Activated CD8-positive, alpha-beta memory T cell treated with anti-CD3 and anti-CD28 coated beads, Interleukin-2, amount 50 U/mL, for 4 hours (primary cell): ENCODE measurements at regions not wholly inside any gene's neighbourhood (a gene's known extent, or its start where the extent isn't known, plus 50 kb on each side); places are given as distances from the start of the nearest gene placed in this dataset.

Experiments used
- DNase-seq: peaks from one replicate; pipeline ENCODE4 v3.0.0-alpha.2; 2020

DNA sequence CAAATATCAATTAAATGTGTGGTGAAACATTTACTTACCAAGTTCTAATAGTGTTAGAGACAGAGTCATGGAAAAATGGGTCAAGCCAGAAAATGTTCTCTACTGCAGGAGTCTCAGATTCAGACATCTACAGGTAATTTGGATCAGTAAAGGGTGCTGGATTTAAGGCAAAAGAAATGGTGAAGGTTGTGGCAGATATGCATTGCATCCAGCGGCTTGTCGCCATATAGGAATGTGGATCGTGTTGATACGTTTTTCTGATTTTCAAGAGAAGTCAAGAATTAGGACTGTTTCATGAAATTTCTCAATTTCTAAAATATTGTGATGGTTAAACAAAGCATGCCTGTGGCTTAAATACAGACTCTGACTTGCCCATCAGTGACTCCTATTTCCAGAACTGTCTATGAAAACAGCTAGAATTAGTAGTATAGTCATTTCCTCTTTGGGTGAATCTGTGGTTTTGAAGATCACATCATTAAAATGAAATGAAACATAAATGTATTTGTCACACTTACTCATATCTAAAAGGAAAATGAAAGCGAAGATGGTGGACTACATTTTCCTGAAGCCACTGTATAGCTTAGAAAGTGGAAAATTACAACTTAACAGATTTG, 110.1 kb upstream of the VEGFC start:
- DNase-seq: no peak

DNA sequence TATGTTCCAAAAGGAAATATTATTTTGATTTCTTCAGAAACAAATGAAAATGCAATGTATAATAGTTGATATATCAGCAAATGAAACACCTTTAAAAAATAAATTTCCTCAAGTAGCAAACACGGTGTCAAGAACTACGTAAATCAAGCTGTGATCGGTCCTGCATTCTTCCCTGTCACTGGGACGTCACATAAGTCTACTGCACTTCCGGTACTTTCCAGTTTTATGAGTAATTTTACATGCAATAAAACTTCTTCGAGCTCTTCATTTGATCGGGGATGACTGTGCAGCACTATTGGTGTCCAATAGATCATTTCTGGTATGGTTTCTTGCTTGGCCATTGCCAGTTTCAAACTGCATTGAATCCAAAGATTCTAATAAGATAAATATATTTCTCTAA, 114.0 kb upstream of the VEGFC start:
- DNase-seq: no peak

GRCh38 chr4:176910646-176911045, 117.9 kb upstream of the VEGFC start:
- DNase-seq: no peak

DNA sequence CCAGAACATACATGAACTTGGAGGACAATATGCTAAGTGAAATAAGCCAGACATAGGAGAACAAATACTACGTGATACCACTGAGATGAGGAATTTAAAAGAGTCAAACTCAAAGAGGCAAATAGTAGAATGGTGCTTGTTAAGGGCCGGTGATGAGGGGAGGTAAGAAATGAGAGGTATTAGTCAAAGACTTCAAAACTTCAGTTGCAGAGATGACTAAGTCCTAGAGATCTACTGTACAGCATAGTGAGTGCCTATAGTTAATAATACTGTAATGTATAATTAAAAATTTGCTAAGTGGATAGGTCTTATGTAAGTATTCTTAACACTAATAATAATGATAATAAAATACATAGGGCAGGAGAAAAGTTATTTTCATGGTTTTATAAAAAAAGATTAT, 126.9 kb upstream of the VEGFC start:
- no peak for DNase-seq

- DNase-seq: no peak
These were observed 128.0 kb upstream of the VEGFC start for GRCh38 chr4:176920694-176921093.

DNA sequence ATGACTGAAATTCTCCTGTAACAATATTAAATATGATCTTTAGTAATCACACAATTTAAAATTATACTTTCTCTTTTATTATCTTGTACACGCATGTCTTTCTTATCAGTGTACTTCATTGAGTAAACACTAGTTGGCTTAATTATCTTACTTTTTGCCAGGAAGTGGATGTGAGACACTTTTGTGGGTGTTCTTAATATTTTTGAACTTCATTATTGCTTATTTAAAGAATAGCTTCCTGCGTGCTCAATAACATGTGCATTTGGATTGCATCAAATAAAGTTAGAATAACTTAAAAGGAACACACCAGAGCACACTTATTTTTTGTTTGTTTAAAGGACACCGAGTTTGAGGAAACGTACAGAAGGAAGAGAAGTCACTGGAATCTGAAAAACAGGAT, 128.5 kb upstream of the VEGFC start:
- DNase-seq: no peak

DNA sequence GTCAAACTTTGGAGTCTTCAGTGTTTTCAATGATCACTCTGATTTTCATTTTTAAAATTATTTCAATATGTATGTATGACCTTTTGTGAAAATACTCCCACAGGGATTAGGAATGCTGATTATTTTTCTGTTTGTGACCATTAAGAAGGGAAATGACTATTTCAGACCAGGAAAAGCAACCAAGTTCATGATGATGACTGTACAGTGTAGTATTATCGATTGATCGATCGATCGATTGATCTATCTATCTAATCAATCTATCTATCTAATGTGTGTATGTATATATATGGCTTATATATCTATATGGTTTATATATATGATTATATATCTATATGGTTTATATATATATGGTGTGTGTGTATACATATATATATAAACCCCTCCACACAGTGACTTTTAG, 131.5 kb upstream of the VEGFC start:
- no peak for DNase-seq

- DNase-seq: no peak
These were observed 133.2 kb upstream of the VEGFC start for GRCh38 chr4:176925962-176926361.

DNA sequence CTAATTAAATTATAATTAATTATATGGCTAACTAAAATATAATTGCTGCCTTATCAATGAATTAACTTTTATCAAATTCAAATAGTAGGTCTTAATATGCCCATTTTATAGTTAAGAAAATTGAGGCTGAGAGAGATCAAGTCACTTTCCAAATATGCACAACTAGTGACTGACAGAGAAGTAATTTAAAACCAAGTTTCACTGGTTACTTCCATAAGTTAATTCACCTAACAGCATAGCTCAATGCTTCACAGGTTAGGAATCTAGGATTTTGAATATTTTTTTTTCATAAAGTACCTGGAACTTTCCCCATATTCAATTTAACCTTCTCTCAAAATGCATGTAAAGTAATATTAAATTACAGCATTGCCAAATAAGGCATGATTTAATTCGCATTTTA, 134.4 kb upstream of the VEGFC start:
- DNase-seq: no peak

- no peak for DNase-seq
These were observed 134.9 kb upstream of the VEGFC start for GRCh38 chr4:176927664-176928063.

- DNase-seq: no peak
These were observed 146.7 kb upstream of the VEGFC start for GRCh38 chr4:176939445-176939844.

- DNase-seq: no peak
These were observed 152.6 kb upstream of the VEGFC start for GRCh38 chr4:176945334-176945733.

DNA sequence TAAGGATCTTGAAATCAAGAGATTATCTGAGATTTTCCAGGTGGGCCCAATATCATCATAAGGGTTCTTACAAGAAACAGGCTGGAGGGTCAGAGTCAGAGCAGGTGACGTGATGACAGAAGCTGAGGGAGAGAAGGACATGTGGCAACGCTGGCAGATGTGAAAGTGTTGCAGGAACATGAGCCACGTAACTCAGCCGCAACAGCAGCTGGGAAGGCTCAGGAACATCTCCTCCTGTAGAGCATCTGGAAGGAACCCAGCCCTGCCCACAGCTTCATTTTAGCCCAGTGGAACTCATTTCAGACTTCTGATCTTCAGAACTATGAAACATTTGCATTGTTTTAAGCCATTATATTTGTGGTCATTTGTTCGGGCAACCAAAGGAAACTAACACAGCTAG, 156.3 kb upstream of the VEGFC start:
- DNase-seq: no peak

GRCh38 chr4:176953021-176953420, 160.3 kb upstream of the VEGFC start:
- no peak for DNase-seq

DNA sequence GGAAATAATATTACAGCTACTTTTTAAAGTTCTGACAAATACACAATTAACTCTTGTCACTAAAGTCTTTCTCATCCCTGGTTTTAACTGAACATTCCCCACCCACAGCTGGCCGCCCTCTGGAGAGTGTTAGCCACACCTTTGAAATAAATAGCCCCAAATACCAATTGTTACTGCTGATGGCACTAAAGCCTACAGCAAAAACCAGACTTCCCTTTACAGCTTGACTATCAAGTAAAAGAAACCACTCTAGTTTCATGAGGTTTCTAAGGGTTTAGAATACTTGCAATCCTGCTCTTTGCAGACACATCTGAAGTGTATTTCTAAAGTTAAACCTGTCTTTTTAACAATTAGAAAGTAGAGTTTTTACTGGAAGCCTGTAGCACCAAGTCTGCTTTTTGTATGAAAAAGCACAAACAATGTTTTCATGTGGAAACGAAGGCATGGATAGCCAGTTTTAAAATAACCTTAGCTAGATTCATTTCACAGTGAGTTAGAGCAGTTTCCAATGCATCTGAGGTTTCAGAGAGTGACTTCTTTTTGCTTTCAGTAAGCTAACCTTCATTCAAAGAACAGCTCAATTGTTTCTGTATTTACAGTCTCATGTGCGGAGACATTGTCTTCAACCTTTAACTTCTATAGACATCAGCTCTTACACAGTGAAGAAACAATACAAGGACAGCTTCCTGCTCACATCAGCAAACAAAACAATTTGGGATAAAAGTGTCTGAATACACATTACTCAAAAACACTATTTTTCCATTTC, 164.8 kb upstream of the VEGFC start:
- DNase-seq: no peak

DNA sequence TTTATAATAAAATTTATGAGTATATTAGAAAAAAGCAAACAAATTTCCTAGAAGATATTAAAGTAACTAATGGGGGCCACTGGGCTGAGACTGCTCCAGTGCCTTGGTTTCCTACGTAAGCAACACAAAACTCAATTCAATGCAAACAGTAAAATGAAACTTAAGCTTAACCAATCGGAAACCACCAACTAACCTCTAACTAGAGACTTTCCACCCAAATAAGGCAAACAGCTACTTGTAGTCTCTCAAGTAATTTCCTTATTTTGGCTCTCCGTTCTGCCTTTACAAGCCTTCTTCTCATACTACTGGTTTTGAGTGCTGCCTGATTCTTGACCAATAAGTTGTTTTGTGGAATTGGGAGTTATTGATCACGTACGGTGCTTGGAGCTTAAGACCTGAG, 167.3 kb upstream of the VEGFC start:
- DNase-seq: no peak

DNA sequence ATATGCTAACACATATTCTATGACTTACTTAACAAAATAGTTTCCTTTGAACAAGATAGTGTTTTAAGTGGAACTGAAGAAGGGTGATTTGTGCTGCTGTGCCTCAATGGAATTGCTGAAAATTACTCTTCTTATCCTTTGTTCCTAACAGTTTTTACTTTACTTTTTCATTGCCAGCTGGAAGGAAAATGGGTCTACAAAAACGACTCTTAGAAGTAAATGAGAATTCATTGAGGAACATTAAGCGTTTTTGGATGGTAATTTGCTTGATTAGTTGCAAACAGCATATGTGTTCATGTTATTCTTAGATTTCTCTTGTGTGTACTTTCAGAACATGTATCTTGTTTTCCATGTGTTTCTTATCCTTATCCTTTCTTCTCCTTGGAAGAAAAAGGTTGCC, 170.4 kb upstream of the VEGFC start:
- no peak for DNase-seq

DNA sequence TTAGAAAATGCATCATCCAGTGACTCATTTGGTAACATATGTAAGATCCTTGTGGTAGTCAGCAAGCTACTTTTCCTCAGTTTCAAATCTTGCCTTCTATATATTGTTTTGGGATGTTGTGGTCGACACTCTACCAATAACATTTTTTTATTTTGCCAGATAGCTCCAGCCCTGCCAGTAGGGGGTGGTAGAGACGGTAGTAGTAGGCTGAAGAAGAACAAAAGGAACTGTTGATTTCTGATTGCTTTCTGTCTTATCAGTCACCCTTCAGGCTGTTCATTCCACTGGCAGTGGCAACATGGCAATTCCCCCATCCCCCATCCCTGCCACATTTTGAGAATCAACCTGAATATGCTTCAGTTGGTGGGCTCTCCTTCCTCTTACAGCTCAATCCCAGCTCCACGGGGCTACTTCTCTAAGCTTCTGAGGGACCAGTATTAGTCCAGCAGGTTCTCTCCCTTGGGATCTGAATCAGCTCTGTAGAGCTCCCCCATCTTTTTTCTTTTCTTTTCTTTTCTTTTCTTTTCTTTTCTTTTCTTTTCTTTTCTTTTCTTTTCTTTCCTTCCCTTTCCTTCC, 171.5 kb upstream of the VEGFC start:
- no peak for DNase-seq

DNA sequence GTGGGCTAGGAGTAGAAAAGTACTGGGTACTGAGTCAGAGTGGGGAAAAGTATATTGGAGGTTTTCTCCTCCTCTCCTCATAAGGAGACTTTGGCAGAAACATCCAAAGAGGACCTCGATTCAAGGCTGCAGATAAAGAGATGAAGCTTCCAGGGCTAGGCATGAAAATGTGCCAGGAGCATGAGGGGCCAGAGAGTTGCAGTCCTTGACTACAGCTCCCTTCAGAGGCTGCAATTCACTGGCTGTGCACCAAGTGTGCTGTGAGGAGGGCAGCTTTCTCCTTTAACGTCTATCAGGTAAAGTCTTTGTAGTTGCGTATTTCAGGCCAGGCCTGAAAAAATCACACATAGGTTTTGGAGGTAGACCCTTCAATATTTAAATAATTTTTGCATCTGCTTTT, 174.9 kb upstream of the VEGFC start:
- DNase-seq: no peak

- DNase-seq: no peak
These were observed 175.4 kb upstream of the VEGFC start for GRCh38 chr4:176968094-176968493.

GRCh38 chr4:176969011-176969410, 176.3 kb upstream of the VEGFC start:
- no peak for DNase-seq

- DNase-seq: no peak
These were observed 178.1 kb upstream of the VEGFC start for GRCh38 chr4:176970853-176971252.

GRCh38 chr4:176971576-176972115, 178.9 kb upstream of the VEGFC start:
- DNase-seq: no peak

DNA sequence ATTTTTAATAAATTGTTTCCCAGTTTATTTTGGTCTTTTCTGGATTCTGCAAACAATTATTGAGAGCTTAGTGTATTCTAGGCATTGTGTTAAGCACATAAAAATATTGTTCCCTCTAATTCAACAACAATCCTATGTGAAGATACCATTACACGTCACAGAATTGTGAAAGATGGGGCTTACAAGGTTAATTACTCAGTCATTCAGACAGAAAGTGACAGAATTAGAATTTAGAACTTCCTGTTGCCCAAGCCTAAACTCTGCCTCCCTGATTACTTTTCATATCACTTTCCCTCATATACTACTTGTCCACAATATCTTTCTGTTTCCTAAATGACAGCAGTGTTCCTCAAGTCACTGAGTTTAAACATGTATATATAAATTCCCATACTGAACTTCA, 186.7 kb upstream of the VEGFC start:
- DNase-seq: no peak
